ENCODE measurements at regions not wholly inside any gene's neighbourhood (a gene's known extent, or its start where the extent isn't known, plus 50 kb on each side); places are given as distances from the start of the nearest gene placed in this dataset.
"Not testable (repeated sequence)": the region's sequence is repeated elsewhere in the genome, so short reads cannot be mapped to it uniquely, and the experiment has no call there.

DNA sequence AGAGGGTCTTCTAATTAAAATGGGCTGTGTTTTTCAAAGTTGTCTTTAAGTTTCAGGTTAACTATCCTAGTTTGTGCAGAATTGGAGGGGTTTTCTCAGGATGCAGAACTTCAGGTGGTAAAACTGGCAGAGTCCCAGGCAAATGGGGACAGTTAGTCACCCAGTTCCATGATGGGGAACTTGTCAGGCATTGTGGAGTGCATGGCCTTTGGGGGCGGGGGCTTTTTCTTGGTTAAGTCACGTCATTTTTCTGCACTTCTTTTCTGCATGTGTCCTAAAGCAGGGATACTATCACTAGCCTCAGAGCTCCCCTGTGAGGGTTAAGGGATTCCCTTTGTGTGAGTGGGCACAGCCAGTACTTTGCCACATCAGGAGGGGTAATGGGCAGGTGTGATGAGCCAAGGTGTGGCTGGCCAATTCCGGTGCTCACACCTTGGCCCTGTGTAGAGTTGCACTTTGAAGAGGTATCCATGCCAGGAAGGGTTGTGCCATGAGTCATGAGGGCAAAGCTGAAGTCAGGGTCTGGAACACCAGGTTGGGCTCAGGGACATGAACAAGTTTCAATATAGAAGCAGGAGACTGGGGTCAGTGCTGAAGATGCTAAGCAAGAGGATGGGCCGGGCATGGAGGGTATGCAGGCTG, 126.0 kb upstream of the RREB1 start:
- no peak for DNase-seq

DNA sequence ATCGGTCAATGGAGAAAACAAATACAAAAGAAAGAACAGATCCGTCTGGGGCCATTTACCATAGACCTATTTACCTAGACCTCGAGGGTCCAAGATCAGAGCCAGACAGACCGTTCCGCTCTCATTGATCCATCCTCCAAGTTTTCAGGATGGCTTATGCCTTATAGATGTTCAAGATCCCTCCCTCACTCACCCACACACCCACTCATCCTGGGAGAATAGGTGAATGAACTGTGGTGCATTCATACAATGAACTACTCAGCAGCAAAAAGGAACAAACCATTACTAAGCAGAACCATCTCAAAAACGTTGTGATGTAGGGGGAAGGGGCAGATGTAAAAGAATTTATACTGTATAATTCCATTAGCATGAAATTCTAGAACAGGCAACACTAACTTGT, 125.1 kb upstream of the RREB1 start:
- DNase-seq: no peak

DNA sequence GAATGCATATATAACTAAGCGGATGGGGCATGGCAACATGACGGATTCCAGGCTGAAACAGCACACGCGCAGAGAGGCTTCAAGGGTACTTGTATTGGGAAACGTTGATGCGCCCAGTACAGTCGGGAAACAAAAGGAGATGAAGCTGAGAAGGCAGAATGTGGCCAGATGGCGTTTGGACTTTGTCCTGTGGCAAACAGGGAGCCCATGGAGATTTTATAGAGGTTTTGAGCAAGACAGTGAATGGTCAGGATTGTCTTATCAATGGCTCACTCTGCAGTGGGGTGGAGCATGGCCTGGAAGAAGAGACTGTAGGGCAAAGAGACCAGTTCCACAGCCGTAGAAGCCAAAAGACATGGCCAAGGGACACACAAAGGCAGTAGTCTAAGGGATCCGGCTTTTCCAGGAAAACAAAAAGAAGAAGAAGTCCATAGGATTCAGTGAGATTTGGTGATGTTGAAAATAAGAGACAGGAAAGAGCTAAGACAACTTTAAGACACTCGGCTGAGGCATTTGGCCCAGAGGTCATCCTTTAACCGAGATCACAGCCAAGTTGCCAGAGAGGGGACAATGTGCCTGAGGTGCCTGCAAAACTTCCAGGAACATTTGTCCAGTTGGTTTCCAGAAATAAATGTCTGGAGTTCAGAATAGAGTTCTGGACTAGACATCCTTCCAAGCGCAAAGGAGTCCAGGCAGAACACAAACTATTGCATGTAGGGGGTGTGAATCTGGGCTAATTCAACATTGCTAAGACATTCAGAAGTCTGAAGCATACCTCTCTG, 123.0 kb upstream of the RREB1 start:
- DNase-seq: no peak

DNA sequence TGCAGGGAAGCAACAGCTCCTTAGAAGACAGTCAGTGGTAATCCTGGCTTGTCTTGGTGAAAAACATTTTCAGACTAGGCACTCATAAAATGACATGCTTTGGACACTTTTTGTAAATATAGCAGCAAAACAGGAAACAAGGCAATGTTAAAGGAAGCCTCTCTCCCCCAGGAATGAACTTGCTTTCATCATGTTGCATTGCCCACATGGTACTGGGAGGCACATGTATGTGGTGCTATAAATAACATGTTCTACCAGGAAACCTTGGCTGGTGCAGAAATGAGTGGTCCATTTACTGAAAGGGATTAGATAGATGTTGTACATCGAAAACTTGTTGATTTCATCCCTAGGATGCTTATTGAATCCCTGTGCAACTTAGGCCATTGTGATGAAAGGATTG, 121.4 kb upstream of the RREB1 start:
- DNase-seq: no peak

DNA sequence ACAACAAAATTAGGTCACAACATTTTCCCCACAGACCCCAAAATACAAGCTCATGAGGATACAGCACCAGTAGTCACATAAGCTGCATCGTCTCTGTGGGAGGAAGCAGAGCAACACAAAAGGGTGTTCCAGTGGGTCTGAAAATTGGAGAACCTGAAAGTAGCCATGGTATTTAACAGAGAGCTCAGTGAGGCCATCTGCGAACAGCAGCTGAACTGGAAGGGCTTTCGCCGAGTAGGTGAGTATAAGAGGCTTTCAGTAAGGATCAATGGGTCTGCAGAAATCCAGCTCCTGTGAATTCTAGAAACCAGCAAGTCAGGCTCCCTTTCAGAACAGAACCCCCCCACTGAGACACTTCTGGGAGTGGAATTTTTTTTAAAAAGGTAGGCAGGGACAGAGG, 120.0 kb upstream of the RREB1 start:
- no peak for DNase-seq

DNA sequence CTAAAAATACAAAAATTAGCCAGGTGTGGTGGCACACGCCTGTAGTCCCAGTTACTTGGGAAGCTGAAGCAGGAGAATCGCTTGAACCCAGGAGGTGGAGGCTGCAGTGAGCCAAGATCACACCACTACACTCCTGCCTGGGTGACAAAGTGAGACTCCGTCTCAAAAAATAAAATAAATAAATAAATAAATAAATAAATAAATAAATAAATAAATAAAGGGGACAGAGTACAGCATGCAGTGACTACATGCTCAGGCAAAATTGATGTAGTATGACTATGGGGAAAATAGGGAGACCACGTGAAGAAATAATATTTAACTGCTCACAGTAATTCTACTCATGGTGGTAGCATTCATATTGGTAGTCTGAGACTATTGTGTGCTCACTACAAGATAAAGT, 117.7 kb upstream of the RREB1 start:
- not testable (repeated sequence) for DNase-seq

DNA sequence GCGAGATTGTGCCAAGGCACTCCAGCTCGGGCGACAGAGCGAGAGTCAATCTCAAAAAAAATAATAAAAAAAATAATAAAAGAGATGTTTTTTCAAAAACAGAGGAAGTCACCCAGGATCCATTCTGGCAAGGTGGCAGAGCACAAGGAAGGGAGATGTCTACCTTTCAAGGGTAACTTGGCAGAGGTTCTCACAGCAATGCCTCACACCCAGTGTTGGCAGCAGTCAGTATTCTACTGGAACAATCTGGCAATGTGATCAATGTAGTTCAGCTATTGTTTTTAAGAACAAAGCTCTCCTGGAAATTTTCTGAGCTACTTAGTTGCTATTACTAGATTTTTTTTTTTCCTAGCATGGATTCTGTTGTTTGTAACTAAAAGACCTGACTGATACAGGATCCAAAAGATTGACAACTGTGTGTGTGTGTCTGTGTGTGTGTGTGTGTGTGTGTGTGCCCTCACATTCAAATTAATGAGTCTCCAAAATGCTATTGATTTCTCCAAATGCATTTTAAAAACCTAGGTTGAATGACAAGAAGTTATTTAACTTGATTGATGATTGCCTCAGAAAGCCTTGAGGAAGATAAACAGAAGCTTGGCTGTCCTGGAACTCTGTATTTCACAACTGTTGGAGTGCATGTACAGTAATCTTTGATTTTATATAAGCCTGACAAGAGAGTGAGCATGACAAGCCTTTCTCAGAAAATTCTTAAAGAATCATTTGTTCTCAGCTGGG, 114.1 kb upstream of the RREB1 start:
- DNase-seq: no peak

DNA sequence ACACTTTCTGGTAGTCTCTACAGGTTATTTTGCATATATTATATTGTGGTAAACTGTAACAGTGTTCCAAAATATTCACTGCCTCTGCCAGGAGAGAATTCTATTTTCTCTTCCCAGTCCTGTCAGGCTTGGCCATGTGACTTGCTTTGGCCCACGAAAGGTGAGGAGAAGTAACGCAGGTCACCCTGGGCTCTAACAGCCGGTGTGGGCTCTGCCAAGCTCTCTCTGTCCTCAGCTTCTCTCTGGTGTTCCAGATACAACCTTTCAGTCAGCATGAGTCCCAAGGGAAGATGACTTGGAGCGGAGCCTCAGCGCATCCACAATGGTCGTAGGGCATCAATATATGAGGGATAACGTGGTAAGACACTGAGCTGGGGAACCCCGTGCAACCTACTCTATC, 113.0 kb upstream of the RREB1 start:
- DNase-seq: no peak

DNA sequence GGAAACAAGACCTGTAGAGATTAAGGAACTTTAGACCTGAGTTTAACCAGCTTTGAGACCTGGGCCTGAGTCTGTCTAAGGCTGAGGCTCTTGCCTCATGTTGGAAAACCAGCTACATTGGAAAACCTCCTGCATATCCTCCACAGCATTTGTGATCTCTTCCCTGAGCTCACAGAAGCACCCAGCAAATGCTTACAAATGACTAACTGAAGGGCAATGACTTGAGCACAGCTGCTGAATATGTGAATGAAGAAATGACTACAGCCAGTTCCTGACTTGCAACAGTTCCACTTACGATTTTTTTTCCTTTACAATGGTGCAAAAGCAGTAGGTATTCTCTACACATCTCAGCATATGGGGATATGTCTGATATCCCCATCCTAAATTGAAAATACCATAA, 112.4 kb upstream of the RREB1 start:
- no peak for DNase-seq

DNA sequence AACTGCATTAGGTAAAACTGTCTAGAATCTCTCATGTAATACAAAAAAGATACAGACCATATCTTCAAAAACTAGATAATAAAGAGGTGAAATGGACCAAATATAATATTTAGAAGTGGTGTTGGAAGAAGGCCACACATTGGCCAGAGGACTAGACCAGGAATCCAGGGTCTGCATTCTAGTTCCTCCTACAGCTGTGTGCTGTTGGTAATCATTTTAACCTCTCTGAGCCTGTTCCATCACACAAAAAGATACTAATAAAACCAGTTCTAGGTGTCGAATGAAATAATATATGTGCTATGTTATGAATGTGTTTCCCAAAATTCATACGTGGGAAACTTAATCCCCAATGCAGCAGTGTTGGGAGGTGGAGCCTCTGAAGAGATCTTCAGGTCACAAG, 111.6 kb upstream of the RREB1 start:
- DNase-seq: no peak

DNA sequence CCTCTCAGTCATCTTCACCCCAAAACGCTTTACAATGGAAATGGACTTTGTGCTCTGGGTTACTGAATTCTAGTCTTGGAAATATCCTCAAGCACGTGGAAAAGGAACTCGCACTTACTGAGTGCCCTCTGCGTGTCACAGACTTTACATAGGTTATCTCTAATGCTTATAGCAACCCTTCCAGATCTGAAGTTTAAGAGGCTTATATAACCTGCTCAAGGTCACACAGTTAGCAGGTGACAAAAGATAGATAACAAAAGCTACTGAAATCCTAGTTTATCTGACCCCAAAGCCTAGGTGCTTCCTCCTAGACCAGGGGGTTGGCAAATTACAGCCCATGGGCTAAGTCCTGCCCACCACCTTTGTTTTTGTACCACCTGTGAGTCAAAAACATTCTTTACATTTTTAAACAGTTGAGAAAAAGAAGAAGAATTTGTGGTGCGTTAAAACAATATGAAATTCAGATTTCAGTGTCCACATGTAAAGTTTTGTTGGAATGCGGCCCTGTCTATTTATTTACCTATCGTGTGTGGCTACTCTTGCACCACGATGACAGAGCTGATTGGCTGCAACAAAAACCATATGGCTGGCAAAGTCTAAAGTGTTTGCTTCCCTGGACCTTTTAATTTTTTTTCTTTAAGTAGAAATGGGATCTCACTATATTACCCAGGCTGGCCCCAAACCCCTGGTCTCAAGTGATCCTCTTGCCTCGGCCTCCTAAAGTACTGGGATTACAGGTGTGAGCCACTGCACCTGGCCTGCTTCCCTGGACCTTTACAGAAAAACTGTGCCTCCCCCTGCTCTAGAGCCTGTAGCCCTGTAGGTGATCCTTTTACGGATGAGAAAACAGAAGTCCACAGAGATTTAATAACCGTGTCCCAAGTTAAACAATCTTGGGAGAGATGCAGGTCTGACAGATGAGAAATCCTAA, 110.2 kb upstream of the RREB1 start:
- no peak for DNase-seq

DNA sequence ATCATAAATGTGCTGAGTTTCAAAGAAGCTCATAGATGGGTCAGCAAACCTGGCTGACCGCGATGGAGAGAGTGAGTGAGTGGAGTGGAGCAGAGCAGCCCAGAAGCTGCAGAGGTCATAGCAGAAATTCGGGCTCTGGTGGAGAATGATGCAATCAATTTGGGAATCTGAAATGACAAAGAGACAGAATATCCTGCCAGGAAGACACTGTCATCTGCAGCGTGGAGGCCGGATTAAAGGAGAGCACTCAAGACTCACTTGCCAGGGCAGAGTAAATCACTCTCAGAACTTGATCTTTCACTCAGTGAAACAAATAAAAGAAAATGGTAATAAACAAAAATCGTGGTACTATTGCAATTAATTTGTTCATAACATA, 109.6 kb upstream of the RREB1 start:
- peak; percentile 30 for DNase-seq

DNA sequence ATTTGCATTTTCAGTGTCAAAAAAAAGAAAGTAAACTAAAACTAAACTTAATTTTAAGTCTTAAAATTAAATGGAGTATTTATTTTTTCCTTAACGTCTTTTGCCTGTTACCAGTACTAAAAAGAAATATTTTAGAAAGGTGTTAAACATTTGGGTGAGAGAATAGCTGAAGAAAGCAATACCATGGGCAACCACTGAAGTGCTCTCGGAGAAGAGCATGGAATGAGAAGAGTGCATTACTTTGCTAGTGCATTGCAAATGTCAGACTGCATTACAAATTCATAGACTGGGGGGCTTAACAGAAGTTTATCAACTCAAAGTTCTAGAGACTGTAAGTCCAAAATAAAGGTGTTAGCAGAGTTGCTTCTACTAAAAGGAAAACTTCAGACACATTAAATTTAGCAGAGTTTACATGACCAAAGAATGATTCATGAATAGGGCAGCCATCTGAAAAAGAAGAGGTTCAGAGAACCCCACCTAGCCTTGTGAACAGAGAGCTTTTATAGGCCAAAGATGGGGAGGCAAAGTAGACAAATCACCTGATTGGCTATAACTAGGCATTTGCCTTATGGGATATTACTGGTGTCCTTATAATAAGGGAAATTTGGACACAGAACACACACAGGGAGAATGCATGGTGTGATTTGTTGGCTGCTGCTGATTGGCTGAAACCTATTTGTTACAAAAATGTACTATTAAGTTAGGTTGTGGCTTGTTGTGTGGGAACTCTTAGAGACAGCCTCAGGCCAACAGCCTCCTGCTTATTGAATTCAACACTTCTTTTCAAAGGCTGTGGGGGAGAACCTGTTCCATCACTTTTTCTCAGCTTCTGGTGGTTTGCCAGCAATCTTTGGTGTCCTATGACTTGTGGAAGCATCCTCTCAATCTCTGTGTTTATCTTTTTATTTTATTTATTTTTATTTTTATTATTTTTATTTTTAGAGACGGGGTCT, 106.7 kb upstream of the RREB1 start:
- no peak for DNase-seq

DNA sequence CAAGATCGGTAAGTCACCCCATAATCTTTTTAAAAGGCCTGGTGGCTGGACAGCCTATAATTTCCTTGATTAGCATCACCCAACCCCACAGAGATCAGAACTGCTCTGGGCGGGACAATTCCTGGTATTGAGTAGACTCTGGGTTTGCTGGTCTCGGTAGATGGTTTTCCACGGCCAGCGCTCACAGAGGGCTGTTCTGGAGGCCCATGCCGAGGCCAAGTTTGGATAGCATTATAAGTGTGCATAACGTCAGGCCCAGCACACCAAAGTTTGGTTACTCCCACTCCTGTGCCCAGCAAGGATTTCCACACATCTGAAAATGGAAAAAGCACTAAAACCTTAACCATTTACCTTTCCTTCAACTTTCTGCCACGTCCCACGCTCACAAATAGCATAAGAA, 104.7 kb upstream of the RREB1 start:
- no peak for DNase-seq

DNA sequence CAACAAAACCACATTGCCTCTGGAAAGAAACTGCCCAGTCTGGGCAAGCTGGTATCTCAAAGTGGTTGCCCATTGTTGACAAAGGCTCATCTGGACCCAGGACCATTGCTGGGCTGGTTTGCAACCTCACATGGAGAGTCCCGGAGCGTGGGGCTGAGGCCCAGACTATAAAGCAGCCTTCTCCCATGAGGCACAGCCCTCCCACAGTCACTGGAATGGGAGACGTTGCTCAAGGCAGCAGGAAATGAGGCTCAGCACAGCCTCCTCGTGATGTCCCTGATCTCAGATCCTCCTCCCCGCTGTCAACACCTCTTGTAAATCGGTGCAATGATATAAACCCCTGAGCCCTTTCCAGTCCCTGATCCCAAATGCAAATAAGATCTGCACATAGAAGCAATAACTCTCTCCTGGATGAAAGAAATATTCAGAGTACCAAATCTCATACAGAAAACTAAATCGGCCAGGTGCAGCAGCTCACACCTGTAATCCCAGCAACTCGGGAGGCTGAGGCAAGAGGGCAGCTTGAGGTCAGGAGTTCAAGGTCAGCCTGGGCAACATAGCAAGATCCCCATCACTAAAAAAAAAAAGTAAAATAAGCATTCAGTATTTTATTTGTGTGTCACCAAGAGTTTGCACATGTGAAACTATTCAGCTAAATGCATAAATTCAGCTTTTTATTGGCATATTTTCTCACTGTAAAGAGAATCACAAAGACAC, 103.0 kb upstream of the RREB1 start:
- DNase-seq: peak; percentile 38

DNA sequence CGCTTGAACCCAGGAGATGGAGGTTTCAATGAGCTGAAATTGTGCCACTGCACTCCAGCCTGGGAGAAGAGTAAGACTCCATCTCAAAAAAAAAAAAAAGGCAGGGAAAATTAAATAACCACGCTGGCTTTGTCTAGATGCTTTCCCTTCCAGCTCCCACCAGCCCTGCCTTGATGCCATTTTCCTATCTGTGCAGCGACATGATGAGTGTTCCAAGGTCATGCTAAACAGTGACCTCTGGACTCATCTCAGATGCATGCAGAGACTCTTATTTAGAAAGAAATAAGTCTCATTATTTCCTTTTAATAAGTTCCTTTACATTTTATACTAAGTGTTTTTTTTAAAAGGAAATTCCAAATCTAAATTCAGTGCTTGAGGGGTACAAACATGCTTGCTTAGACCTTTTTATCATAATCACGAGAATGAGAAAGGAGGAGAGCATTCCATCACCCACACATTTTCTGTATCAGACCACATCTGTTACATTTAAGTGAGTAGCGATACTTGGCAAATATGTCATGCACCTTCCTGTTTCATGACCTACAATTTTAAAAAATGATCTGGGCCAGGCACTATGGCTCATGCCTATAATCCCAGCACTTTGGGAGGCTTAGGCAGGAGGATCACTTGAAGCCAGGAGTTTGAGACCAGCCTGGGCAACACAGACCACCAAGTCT, 101.1 kb upstream of the RREB1 start:
- no peak for DNase-seq

DNA sequence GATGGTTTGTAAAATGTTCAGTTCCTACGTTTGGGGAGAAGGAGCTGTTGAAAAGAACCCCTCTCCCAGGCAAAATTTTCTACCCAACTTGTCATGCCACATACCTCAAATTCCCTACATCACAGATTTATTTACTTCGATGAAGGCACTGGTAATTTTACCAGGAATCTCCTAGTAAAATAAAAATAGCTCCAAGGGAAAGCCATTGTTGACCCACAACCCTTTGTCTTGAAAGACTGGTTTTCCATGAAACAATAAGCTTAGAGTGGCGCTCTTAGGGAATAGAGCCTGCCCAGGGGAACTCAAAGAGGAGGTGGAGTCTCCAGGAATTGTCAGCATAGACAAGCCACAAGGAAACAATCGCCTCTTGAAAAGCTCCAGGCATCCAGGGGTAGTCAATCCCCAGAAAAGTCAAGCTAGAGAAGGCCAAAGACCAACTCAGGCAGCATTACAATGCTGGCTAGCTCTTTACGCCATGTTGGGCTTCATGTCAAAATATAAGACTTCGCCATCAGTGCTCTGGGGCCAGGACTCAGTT, 99.2 kb upstream of the RREB1 start:
- no peak for DNase-seq

DNA sequence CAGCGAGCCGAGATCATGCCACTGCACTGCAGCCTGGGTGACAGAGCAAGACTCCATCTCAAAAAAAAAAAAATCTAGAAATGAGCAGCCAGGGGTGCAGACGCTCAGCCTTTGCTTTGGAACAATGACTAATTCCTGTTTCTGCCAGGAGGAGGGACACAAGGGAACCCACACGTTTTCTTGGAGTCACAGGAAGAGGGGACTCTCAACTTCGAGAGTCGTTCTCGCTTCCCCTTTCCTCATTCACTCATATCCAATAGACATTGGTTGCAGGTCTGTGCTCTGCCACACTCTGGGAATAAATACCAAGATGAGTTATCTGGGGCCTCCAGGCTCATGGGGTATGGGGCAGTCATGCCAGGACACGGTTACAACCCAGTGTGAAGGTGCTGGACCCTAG, 91.5 kb upstream of the RREB1 start:
- DNase-seq: no peak

DNA sequence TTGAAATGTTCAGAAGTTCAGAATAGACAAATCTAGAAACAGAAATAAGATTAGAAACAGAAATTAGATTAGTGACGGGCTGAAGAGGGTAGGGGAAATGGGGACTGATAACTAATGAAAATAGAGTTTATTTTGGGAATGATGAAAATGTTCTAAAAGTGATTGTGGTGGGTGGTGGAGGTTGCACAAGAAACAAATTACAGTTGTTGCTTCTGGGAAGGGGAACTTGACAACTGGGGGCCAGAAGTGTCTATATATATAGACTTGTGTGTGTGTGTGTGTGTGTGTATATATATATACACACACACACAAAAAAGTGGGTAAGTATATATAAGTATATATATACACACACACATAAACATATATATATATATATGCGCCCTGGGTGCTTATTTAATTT, 86.5 kb upstream of the RREB1 start:
- DNase-seq: no peak

DNA sequence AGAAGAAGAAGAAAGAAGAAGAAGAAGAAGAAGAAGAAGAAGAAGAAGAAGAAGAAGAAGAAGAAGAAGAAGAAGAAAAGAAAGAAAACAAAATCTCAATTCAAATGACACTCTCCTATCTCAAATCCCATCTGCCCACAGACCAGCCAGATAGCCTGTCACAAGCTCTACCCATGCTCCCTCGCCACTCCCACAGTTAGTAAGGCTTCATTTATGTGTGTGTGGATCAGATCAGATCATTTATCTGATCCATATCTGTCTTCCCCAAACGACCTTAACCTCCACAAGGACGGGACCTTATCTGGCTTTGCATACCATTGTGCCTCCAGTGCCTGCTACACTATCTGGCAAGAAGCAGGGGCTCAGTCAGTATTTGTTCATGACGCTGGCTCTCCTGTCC, 81.9 kb upstream of the RREB1 start:
- DNase-seq: no peak
